CMK (cell line): ENCODE measurements at regions not wholly inside any gene's neighbourhood (a gene's known extent, or its start where the extent isn't known, plus 50 kb on each side); places are given as distances from the start of the nearest gene placed in this dataset.
"Not testable (repeated sequence)": the region's sequence is repeated elsewhere in the genome, so short reads cannot be mapped to it uniquely, and the experiment has no call there.

Source experiments
- DNase-seq: peaks from one replicate; pipeline ENCODE4 v3.0.0-alpha.2; 2010; ENCODE audit warnings: low read depth

- DNase-seq = no peak
These were observed 153.5 kb upstream of the LPP start for GRCh38 chr3:188000361-188000861.

DNA sequence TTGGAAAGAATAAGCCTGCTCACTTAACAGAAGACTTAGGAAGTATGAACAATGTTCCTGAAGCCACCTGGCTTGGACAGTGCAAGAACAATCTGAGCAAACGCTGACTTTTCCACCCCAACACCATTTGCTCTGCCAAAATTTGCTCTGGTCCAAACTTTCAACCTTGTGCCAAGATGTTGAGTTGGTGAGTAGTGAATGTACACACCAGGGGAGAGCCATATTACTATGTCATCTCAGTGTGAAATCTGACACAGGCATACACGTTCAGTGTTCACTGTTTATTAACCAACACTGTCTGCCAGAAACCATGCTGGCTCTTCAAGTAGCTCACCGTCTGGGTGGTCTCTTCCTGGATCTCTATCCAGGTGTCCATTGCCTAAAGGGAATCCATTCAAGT is 152.9 kb upstream of the LPP start:
- no peak for DNase-seq

- DNase-seq = no peak
These were observed 152.0 kb upstream of the LPP start for GRCh38 chr3:188001926-188002325.

GRCh38 chr3:188002626-188003138 is 151.3 kb upstream of the LPP start:
- no peak for DNase-seq

GRCh38 chr3:188003188-188004171 is 150.5 kb upstream of the LPP start:
- DNase-seq = no peak

DNA sequence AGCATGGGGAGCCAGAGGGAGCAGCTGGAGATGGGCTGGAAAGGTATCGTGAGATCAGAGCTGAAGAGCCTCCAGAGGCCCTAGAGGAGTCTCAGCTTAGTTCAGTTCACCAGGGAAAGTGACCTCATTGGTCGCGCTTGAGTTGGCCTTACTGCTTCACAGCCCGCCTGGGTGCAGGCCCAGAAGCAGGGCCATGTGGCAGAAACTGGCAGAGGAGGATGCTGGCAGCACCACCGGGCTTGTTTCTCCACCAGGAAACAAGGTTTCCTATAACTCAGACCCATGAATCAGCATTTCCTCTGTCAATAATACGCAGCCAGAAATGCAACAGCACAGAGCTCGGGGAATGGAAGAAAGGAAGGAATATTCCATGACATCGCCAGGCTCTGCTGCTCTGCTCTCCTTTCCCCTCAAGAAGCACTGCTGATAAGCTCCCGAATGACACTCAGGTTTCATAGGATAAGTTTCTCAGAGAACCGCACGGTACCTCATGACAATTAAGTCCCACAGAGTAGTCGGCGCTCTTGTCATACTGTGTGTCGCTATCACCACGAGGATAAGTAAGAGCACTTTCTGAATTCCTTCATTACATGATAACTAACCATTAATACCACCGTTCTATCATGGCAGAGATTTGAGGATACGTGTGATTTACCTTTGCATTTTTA is 147.1 kb upstream of the LPP start:
- DNase-seq = no peak

DNA sequence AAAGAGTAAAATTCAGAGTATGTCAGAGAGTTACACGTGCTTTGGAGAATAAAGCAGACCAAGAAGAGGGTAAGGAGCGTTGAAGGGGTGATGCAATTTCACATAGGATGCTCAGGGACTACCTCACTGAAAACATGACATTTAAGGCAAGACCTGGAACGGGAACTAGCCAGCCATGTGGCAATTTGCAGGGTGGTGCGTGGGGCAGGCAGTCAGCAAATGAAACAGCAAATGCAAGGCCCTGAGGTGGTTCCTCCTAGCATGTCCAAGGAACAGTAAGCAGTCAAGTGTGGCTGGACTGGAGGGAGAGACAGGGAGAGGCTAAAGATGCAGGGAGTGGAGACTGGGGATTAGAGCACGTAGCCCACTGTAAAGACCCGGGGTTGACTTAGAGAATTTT is 146.1 kb upstream of the LPP start:
- no peak for DNase-seq

GRCh38 chr3:188008582-188009213 is 145.3 kb upstream of the LPP start:
- DNase-seq = no peak

DNA sequence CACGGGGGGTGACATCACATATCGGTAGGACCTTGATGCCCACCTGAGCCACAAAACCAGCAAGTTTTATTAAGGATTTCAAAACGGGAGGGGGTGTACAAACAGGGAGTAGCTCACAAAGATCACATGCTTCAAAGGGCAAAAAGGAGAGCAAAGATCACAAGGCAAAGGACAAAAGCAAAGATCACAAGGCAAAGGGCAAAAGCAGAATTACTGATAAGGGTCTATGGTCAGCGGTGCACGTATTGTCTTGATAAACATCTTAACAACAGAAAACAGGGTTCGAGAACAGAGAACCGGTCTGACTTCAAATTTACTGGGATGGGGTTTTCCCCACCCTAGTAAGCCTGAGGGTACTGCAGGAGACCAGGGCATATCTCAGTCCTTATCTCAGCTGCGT is 143.5 kb upstream of the LPP start:
- DNase-seq = no peak

- DNase-seq = no peak
These were observed 134.2 kb upstream of the LPP start for GRCh38 chr3:188019727-188020126.

- no peak for DNase-seq
These were observed 132.9 kb upstream of the LPP start for GRCh38 chr3:188021041-188021440.

DNA sequence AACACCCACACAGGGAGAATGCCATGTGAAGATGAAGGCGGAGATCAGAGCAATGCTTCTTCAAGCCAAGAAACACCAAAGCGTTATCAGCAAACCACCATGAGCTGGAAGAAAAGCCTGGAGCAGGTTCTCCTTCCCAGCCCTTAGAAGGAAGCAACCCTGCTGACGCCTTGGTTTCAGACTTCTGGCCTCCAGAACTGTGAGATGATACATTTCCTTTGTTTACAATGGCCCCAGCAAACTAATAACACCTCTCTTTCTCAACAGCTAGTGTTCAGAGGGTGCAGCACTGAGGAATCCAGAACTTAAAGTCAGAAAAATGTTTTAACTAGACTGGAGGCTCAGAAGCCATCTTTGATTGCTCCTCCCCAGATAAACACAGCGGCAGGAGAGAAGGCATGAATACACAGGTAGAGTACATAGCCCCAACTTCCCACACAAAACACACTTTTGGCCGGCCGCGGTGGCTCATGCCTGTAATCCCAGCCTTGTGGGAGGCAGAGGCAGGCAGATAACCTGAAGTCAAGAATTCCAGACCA is 132.4 kb upstream of the LPP start:
- no peak for DNase-seq

- not testable (repeated sequence) for DNase-seq
These were observed 131.1 kb upstream of the LPP start for GRCh38 chr3:188022902-188023301.

DNA sequence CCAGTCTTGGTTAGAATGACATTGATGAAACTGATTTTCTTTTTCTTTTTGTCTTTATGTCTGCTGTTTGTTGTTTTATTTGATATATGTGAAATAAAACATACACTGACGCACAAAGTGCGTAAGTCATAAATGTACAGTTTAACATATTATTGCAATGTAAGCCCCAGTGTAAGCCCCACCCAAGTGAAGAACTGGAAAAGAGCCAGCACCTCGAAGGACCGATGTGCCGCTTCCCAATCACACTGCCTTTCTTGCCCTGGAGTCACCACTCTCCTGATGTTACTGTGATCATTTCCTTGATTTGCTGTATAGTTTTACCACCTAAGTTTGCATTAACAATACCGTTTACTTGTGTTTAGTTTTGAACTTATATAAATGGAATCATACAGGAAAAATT is 128.4 kb upstream of the LPP start:
- DNase-seq = no peak

DNA sequence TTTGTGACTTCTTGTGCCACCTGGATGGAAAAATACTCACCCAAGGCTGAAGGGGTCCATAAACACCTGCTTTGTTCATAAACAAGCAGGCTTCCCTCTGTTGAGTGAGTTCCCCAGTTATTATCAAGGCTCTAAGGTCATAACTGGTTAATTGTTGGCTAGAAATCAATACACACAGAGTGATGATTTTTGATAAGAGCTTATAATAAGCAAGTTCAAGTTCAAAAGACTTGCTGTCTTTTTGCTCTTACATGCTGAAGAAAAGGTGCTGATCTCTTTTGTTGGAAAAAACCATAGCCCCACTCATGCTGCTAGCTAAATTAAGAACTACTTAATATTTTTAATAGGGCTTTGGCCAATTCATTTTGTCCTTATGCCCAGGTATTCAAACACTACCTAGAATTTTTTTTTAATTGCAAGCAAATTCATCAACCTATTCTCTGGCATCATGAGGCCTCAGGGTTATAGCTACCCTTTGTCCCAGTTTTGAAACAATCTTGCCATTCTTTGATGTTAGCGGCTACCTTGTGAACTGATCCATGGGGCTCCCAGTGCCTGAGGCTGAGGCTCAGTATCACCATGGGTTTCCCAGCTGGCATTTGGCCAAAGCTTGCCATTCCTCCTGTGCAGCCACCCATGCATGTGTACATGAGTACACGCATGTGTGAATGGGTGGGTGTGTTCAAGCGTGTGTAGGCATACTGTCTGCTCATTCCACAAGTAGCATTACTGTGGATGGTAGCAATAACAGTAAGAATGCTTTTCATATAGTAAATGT is 127.6 kb upstream of the LPP start:
- no peak for DNase-seq

GRCh38 chr3:188031121-188031520 is 122.8 kb upstream of the LPP start:
- DNase-seq = no peak

- no peak for DNase-seq
These were observed 119.0 kb upstream of the LPP start for GRCh38 chr3:188034989-188035388.

GRCh38 chr3:188036375-188037194 is 117.4 kb upstream of the LPP start:
- DNase-seq = no peak

DNA sequence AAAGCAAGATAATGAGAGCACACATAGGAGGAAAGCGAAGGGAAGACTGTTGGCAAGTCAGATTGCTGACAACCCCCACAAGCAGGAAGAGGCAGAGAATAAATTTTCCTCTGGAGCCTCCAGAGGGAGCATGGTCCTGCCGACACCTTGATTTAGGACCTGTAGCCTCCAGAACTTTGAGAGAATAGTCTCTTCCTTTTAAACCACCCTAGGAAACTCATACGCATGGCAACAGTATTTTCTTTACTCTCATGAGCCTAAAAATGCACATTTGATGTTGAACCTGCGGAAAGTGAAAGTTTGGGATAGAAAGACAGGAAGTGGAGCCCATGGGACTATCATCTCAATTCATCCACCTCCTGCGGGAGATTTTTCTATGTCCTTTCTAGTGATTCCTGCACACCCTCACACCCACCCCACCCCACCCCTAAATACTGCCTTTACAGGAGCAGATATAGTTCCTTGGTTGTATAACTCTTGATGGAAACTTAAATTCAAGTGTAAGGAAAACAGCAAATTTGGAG is 116.7 kb upstream of the LPP start:
- DNase-seq = no peak

- DNase-seq = no peak
These were observed 115.9 kb upstream of the LPP start for GRCh38 chr3:188037965-188038581.
